ENCODE measurements at regions not wholly inside any gene's neighbourhood (a gene's known extent, or its start where the extent isn't known, plus 50 kb on each side); places are given as distances from the start of the nearest gene placed in this dataset.
A peak's percentile ranks its signal among the peaks of the same experiment; 100 is the strongest.
"Not testable (repeated sequence)": the region's sequence is repeated elsewhere in the genome, so short reads cannot be mapped to it uniquely, and the experiment has no call there.

DNA sequence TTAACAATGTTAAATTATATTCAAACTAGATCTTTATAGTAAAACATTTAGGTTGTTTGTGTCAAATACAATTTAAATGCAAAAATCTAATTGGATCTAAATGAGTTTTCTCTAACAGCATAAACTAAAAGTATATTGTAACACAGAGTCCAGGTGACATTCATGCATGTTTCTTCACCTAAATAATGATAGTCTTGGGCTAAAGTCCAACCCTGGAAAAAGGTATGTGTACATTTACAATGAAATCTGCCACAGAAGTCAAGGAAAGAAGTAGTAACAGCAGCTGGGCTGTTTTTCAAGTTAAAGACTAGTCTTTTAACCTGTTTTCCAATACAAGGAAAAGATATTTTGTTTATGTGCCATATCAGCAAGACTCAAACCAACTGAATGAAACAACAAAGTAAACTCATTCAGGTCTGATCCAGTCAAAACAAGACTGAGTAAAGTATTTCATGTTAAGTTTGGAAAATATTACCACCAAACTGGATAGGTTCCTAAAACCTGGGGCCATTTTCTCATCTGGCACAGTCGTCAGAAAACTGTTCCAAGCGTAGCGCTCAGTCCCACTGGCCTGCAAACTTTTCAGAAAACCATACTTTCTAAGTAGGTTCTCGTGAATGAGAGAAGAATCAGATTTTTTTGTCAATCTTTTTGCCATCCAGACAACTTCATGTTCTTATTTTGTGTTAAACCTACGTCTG, 349.2 kb downstream of the HGF start:
- DNase-seq: peak; percentile 55

DNA sequence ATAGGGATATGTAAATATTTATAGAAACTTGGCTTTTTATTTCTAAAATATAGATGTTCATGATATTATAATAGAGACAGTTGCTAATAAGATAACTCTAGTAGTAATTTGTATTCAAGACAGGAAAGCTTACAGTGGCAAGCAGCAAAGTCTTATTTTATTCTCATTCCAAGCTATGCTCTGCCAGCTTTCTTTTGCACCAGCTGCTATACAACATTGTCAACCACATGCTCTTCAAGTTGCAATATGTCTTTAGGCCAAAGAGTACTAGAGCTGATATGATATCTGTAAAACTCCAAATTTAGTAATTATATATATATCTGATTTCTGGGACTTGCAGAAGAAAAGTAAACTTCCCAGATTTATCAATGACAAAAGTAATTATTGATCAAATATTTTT, 350.1 kb downstream of the HGF start:
- no peak for DNase-seq

GRCh38 chr7:81416659-81417058, 353.2 kb downstream of the HGF start:
- no peak for DNase-seq

DNA sequence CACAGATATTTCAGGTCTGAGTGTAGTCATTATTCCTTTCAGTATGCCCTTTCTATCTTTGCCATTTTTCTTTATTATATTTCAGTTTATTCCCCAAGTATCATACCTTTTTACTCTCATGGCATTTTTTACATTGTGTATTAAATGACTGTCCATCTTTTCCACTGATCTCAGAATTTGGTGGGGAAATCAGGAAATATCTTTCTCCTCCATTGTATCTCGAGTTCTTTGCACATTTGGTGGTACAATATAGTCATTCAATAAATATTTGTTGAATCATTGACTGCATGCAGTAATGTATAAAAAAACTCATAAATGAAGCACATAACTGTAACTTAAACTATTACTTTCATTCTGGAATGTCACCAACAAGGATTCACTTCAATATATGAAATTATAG, 354.7 kb downstream of the HGF start:
- DNase-seq: no peak

- no peak for DNase-seq
These were observed 355.4 kb downstream of the HGF start for GRCh38 chr7:81414411-81414810.

DNA sequence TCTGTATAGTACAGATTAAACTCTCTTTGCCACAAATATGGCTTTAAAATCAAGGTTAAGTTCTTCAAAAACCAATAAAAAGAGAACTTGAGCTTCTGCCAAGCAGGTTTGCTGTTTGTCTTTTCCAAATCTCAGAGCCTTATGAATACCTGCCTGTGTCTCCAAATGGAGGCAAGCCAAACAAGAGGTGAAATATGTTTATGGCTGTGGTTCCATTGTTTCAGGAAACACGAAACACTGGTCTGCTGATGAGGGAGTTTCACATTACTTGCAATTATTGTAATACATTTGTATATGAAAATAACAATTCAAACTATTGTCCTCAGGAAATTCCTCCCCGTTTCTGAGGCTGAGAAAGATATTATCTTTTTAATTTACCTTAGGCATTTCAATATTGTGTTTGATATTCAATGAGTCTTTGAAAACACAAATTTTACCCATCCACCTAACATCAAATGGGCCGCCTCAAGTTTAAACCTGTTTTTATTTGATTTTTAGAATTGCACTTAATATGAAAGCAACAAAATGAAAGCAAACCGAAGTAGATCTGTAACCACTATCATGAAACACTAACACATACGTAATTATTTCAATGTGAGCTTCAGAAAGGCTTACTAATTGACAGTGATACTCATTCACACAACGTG, 359.3 kb downstream of the HGF start:
- DNase-seq: no peak

DNA sequence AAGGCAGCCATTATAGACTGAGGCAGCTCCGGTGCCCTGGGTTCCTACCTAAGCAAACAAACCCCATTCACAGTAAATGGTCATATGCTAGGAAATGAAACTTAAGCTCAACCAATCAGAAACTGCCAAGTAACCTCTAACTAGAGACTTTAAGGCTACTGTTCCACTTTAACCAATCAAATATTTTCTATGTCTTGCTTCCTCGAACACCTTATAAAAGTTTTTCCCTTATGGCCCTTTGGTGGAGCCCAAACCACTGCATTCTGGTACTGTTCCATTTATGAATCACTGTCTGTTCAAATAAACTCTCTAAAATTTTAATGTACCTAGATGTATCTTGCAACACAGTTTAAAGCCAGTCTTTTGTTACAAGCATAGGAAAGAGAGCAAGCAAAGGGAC, 361.1 kb downstream of the HGF start:
- DNase-seq: no peak

DNA sequence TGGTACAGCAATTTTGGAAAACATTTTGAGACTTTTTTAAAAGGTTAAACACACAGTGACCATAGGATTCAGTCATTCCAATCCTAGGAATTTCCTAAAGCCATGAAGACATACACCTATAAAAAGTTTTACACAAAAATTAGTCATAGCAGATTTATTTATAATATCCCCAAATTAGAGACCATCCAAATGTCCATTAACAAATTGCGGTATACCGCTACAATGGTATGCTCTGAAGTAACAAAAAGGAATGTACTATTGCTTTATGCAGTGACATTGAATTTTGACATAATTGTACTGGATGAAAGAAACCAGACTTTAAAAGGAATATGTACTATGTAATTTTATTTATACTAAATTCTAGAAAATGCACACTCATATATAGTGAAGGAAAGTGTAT, 362.8 kb downstream of the HGF start:
- DNase-seq: no peak

- no peak for DNase-seq
These were observed 365.2 kb downstream of the HGF start for GRCh38 chr7:81404669-81405068.

GRCh38 chr7:81402227-81402626, 367.6 kb downstream of the HGF start:
- DNase-seq: no peak

DNA sequence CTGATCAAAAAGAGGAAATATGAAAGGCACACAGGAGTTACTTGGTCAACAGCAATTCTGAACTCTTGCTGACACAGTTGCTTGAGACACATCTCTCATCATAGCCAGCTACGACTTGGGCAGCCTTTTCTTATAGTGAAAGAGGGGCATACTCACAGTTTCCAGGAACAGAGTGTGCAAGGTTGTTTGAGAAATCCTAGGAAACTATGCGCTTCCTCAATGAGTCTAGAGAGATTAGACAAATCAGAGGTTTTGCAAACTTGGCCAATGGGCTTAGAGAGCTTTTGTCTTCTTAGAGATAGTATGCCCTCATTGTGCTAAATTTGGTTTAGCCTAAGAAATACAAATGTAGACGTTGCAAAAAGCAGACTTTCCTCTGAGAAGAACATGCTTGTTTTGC, 370.4 kb downstream of the HGF start:
- no peak for DNase-seq

DNA sequence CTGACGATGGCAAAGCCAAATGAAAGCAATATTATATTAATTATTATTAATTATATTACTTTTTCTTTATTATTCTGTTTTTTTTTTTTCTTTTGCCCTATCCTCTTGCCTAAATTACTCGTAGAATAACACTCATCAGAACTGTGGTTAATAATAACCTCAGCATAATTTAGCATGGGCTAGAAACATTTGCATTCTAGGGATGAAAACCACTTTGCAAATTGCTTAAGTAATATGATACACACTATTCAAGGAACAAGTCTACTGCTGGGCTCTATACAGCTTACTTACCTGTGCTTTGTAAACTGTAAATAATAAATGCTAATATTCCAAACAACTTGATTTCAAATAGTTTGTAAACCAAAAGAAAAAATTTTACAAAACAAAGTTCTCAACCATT, 375.8 kb downstream of the HGF start:
- DNase-seq: no peak

- DNase-seq: no peak
These were observed 376.8 kb downstream of the HGF start for GRCh38 chr7:81393018-81393417.

- no peak for DNase-seq
These were observed 384.5 kb downstream of the HGF start for GRCh38 chr7:81385370-81385769.

GRCh38 chr7:81383846-81384245, 386.0 kb downstream of the HGF start:
- DNase-seq: no peak

GRCh38 chr7:81374641-81375040, 395.2 kb downstream of the HGF start:
- DNase-seq: not testable (repeated sequence)

DNA sequence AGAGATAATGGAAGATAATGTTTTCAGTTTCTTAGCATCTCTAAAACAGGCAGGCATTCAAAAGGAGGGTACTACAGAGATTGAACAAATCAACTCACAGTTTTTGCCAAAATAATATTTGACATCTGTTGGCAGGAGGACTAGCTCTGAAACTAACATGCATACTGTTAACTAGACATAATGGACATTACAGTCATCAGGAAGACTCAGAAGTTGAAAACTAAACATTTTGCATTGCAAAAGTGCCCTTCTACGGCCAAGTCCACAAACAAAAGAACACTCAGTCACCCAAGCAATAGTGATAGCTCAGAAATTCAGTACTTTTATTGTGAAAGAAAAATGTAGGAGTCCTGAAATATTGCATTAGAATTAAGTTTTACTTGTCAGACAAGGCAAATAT, 399.0 kb downstream of the HGF start:
- no peak for DNase-seq

DNA sequence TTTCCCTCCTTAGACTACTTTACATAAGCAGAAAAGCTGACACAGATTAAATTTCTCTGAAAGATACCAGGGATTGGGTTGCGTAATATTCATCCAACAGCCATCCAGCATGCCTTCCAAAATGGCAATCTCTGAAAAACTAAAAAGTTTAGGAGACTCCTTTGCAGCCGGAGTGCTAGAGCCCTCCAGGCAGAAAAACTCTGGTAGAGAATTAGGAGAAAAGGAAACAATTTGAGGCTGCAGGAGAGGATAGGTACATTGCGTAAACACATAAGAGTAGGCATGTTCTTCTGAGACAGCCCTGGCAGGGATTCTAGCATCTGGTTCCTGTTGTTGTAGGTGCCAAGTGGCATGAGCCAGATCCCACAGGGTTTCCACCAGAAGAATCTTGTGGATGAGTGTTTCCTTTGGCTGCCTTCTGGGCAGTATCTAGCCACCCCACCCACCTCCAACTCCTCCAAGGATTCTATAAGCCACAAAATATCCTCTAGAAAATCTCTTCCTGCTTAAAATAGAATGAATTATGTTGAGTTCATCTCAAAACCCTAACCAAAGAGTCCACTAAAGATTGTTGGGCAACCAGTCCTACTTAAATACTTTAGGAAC, 402.4 kb downstream of the HGF start:
- DNase-seq: no peak

- DNase-seq: no peak
These were observed 403.3 kb downstream of the HGF start for GRCh38 chr7:81366546-81366945.

GRCh38 chr7:81361769-81362312, 408.0 kb downstream of the HGF start:
- no peak for DNase-seq

- no peak for DNase-seq
These were observed 413.9 kb downstream of the HGF start for GRCh38 chr7:81355911-81356310.

DNA sequence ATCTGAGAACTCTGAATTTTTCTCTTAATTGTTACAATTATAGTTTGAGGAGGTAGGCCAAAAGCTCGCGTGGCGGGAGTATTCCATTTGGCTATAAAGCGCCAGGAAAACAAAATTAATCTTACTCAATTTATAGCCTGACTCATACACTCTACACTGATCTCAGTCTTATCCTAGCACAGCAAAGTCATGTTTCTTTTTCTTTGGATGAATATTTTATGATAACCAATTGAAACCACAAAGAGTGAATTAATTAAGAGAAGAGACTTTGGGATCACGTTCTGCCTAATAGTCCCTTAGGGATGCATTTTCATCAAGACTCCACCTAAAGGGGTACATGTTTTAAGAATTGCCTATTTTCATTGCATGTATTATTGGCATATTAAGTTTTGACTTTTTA, 420.8 kb downstream of the HGF start:
- DNase-seq: no peak

GRCh38 chr7:81339946-81340345, 421.1 kb upstream of the SEMA3C start:
- DNase-seq: no peak

- DNase-seq: peak; percentile 42
These were observed 414.7 kb upstream of the SEMA3C start for GRCh38 chr7:81333536-81333935.
